GM23248 (cell line): ENCODE measurements at regions not wholly inside any gene's neighbourhood (a gene's known extent, or its start where the extent isn't known, plus 50 kb on each side); places are given as distances from the start of the nearest gene placed in this dataset.
"Not testable (repeated sequence)": the region's sequence is repeated elsewhere in the genome, so short reads cannot be mapped to it uniquely, and the experiment has no call there.

Experiments used
- DNase-seq: peaks from one replicate; pipeline ENCODE4 v3.0.0-alpha.2; 2015
- H2AFZ ChIP-seq: fragments of 200-600 bp; sonication (generic); 2 replicates; pipeline ENCODE4 v1.6.1; 2016; ENCODE audit warnings: antibody characterized with exemption
- H3F3A ChIP-seq: fragments of 200-600 bp; sonication (generic); 2 replicates; pipeline ENCODE4 v1.6.1; 2016; ENCODE audit warnings: mild to moderate bottlenecking, antibody characterized with exemption, mixed run types; ENCODE audit not compliant: insufficient read depth
- H3K27ac ChIP-seq: fragments of 200-600 bp; sonication (generic); 2 replicates; pipeline ENCODE4 v1.5.1; 2016; ENCODE audit warnings: mild to moderate bottlenecking
- H3K27me3 ChIP-seq: fragments of 200-600 bp; sonication (generic); replicated peaks from 2 replicates; pipeline ENCODE4 v1.6.1; 2016; ENCODE audit warnings: mild to moderate bottlenecking; ENCODE audit not compliant: insufficient read depth
- H3K36me3 ChIP-seq: fragments of 200-600 bp; sonication (generic); 2 replicates; pipeline ENCODE4 v1.6.1; 2016; ENCODE audit warnings: low read depth, mild to moderate bottlenecking
- H3K4me1 ChIP-seq: fragments of 200-600 bp; sonication (generic); 2 replicates; pipeline ENCODE4 v1.6.1; 2016; ENCODE audit warnings: mild to moderate bottlenecking; ENCODE audit not compliant: insufficient read depth
- H3K4me2 ChIP-seq: fragments of 200-600 bp; sonication (generic); one replicate; pipeline ENCODE4 v1.6.1; 2016; ENCODE audit warnings: mild to moderate bottlenecking; ENCODE audit not compliant: unreplicated experiment
- H3K4me3 ChIP-seq: fragments of 200-600 bp; sonication (generic); 2 replicates; pipeline ENCODE4 v1.5.1; 2016; ENCODE audit warnings: mild to moderate bottlenecking
- H3K79me2 ChIP-seq: fragments of 200-600 bp; sonication (generic); 2 replicates; pipeline ENCODE4 v1.6.1; 2016; ENCODE audit warnings: mild to moderate bottlenecking; ENCODE audit not compliant: insufficient read depth
- H3K9ac ChIP-seq: fragments of 200-600 bp; sonication (generic); 2 replicates; pipeline ENCODE4 v1.6.1; 2016; ENCODE audit warnings: mild to moderate bottlenecking
- H3K9me2 ChIP-seq: fragments of 200-600 bp; sonication (generic); 2 replicates; pipeline ENCODE4 v1.6.1; 2016; ENCODE audit warnings: mixed run types, mild to moderate bottlenecking, moderate library complexity; ENCODE audit not compliant: insufficient read depth
- H3K9me3 ChIP-seq: fragments of 200-600 bp; sonication (generic); one replicate; pipeline ENCODE4 v1.6.1; 2017; ENCODE audit warnings: low read depth
- H4K20me1 ChIP-seq: fragments of 200-600 bp; sonication (generic); 2 replicates; pipeline ENCODE4 v1.6.0; 2016; ENCODE audit not compliant: insufficient read depth
- EZH2 ChIP-seq: fragments of 200-600 bp; sonication (generic); IDR thresholded peaks from 2 replicates; pipeline ENCODE4 v1.6.1; 2018; ENCODE audit warnings: antibody characterized with exemption, mild to moderate bottlenecking; ENCODE audit not compliant: insufficient read depth, poor library complexity, severe bottlenecking
- EZH2phosphoT487 ChIP-seq: fragments of 200-600 bp; sonication (generic); IDR thresholded peaks from 2 replicates; pipeline ENCODE4 v1.6.1; 2018; ENCODE audit warnings: antibody characterized with exemption, moderate library complexity, mild to moderate bottlenecking, low read depth; ENCODE audit not compliant: insufficient read depth
- WGBS, 2 experiments: methylation state at CpG; one replicate each; pipeline ENCODE4 v1.1.6; 2015 to 2017; ENCODE audit warnings: low lambda C conversion rate in 2 of 2, low coverage in 1 of 2; ENCODE audit errors: missing lambda C conversion rate in 2 of 2; 5-methylcytosine and 5-hydroxymethylcytosine counted together
- in situ Hi-C: fragments of 300-500 bp; cut with MboI; formaldehyde crosslinking; loops from 2 replicates; pipeline ENCODE4 v1.15.0; 2020

DNA sequence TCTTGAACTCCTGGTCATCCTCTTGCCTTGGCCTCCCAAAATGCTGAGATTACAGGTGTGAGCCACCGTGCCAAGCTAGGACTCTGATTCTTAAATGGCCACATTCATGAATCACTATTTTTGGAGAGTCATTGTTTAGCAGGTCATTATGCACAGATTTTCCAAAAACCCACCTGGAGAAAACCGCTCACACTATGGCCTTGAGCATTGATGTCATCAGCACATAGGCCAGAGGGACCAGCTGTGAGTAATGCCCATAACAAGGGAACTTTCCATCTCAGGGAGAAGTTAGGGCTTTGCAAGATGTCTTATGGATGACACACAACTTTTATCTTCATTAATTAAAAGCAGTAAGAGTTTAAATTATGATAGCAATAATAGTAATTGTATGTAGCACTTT, 86.4 kb upstream of the KIF5B start:
- Histone ChIP-seq H3K4me2 (no peak overlapping the region), H3K36me3 (no peaks in the 10 kb centered on the region), H3K9me3 (no peaks in the 10 kb centered on the region), H3K27ac (no peak overlapping the region), H3K4me3 (no peak overlapping the region), H3K9ac (no peak overlapping the region), H3K9me2 (no peaks in the 10 kb centered on the region), H3K4me1 (peaks cover 18% of the 10 kb centered on the region), H3K79me2 (no peaks in the 10 kb centered on the region), H3F3A (peaks cover 19% of the 10 kb centered on the region), H4K20me1 (no peaks in the 10 kb centered on the region), H2AFZ (no peak overlapping the region), H3K27me3 (no peaks in the 10 kb centered on the region)
- TF ChIP-seq EZH2: no peak
- TF ChIP-seq EZH2phosphoT487: no peak
- DNase-seq: peak; percentile 76
- in situ Hi-C loops: no loop called here
- WGBS, 2 experiments: 74 to 85% methylated on average over 2 of the region's 2 CpGs

- H3K4me3 ChIP-seq: no peak overlapping the region
- TF ChIP-seq EZH2 (no peak), EZH2phosphoT487 (no peak)
- H4K20me1 ChIP-seq: no peaks in the 10 kb centered on the region
- 65 to 74% methylated on average over 10 to 12 of the region's 12 CpGs for WGBS, 2 experiments
- H3K79me2 ChIP-seq: no peaks in the 10 kb centered on the region
- H3F3A ChIP-seq: peaks cover 19% of the 10 kb centered on the region
- H3K4me2 ChIP-seq: no peak overlapping the region
- H3K27me3 ChIP-seq: no peaks in the 10 kb centered on the region
- H3K27ac ChIP-seq: no peak overlapping the region
- in situ Hi-C loops: no loop called here
- no peaks in the 10 kb centered on the region for H3K9me2 ChIP-seq
- no peaks in the 10 kb centered on the region for H3K36me3 ChIP-seq
- no peaks in the 10 kb centered on the region for H3K9me3 ChIP-seq
- H3K9ac ChIP-seq: no peak overlapping the region
- H2AFZ ChIP-seq: no peak overlapping the region
- DNase-seq: peak; percentile 34
- H3K4me1 ChIP-seq: peaks cover 18% of the 10 kb centered on the region
These were observed 85.0 kb upstream of the KIF5B start for GRCh38 chr10:32141018-32141807.

DNA sequence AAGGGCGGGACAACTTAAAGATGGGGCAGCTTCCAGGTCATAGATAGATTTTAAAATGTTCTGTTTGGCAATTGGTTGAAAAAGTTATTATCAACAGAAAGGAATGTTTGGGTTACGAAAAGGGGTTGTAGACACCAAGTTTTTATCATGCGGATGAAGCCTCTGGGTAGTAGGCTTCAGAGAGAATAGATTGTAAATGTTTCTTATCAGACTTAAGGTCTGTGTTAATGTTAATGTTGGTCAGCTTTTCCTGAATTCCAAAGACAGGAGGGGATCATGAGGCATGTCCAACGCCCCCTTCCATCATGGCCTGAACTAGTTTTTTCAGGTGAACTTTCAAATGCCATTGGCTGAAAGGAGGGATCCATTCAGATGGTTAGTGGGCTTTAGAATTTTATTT, 84.2 kb upstream of the KIF5B start:
- Histone ChIP-seq H3K79me2 (no peaks in the 10 kb centered on the region), H3K9ac (no peak overlapping the region), H2AFZ (no peak overlapping the region), H3K27me3 (no peaks in the 10 kb centered on the region), H3F3A (peaks cover 19% of the 10 kb centered on the region), H3K36me3 (no peaks in the 10 kb centered on the region), H3K27ac (no peak overlapping the region), H3K9me2 (no peaks in the 10 kb centered on the region), H3K9me3 (no peaks in the 10 kb centered on the region), H3K4me3 (no peak overlapping the region), H3K4me2 (no peak overlapping the region), H4K20me1 (no peaks in the 10 kb centered on the region), H3K4me1 (peaks cover 18% of the 10 kb centered on the region)
- in situ Hi-C loops: no loop called here
- 98 to 99% methylated on average over 4 of the region's 4 CpGs for WGBS, 2 experiments
- DNase-seq: no peak
- no peak for TF ChIP-seq EZH2
- TF ChIP-seq EZH2phosphoT487: no peak

DNA sequence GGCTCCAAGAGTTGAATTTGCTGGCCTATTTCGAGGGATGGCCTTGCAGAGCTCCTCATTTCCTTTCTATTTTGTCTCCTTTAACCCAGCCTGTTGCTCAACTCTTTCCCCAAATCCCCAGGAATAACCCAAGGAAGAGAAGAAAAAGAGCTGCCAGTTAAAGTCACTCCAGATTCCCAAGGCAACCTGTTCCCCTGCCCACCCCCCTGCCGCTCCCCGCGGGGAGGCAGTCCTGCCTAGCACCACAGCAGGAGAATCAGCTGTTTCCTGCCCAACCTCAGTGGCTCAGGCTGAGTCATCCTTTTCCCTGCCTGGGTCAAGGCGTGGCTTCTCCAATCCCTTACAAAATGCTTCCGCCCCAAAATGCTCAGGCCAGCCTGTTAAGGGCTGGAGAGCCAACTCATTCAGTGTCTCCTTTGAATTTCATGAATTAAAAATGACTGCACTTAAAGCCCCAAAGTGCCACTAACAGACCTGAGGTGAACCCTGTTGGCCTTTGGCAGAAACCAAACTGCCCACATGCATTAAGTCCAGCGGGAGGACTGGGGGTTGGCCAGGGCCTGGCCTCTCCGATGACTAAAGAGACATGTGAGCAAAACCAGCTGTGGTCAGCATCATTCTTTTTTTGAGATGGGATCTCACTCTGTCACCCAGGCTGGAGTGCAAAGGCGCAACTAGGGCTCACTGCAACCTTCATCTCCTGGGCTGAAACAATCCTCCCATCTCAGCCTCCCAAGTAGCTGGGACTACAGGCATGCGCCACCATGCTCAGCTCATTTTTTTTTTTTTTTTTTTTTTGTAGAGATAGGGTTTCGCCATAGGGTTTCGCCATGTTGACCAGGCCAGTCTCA, 83.2 kb upstream of the KIF5B start:
- peaks cover 19% of the 10 kb centered on the region for H3F3A ChIP-seq
- H3K36me3 ChIP-seq: no peaks in the 10 kb centered on the region
- H3K27ac ChIP-seq: peak overlapping the region; percentile 84
- DNase-seq: peak; percentile 98
- H3K27me3 ChIP-seq: no peaks in the 10 kb centered on the region
- no peaks in the 10 kb centered on the region for H3K9me3 ChIP-seq
- WGBS, 2 experiments: 28 to 31% methylated on average over 12 of the region's 12 CpGs
- peak overlapping the region; percentile 79 for H2AFZ ChIP-seq
- no peaks in the 10 kb centered on the region for H3K9me2 ChIP-seq
- in situ Hi-C loops: no loop called here
- no peaks in the 10 kb centered on the region for H3K79me2 ChIP-seq
- H3K4me1 ChIP-seq: peaks cover 18% of the 10 kb centered on the region
- H3K4me3 ChIP-seq: peak overlapping the region; percentile 43
- H3K4me2 ChIP-seq: peak overlapping the region; percentile 63
- no peaks in the 10 kb centered on the region for H4K20me1 ChIP-seq
- TF ChIP-seq EZH2phosphoT487 (no peak), EZH2 (no peak)
- peak overlapping the region; percentile 49; the same call in 1 of the 2 replicates for H3K9ac ChIP-seq

- DNase-seq, H3K9ac ChIP-seq: not testable (repeated sequence)
- H3K4me1 ChIP-seq: peaks cover 18% of the 10 kb centered on the region
These were observed 80.7 kb upstream of the KIF5B start for GRCh38 chr10:32136927-32137326.

GRCh38 chr10:32135796-32136195, 79.6 kb upstream of the KIF5B start:
- H3K4me1 ChIP-seq: peaks cover 14% of the 10 kb centered on the region
- H3K9me3 ChIP-seq, H3K4me3 ChIP-seq, H2AFZ ChIP-seq, H3K4me2 ChIP-seq, H3K27me3 ChIP-seq, H3K36me3 ChIP-seq, DNase-seq, H3K79me2 ChIP-seq, H3K9me2 ChIP-seq, H3K27ac ChIP-seq, H3K9ac ChIP-seq, in situ Hi-C loops, H4K20me1 ChIP-seq: not testable (repeated sequence)
- peaks cover 11% of the 10 kb centered on the region for H3F3A ChIP-seq
- WGBS, 2 experiments: 86 to 95% methylated on average over 5 of the region's 5 CpGs

More at GRCh38 chr10:32136927-32137326, 80.7 kb upstream of the KIF5B start:
- H3K9me3 ChIP-seq, H3K27ac ChIP-seq, H3K9me2 ChIP-seq, H3K36me3 ChIP-seq, H3K4me2 ChIP-seq, in situ Hi-C loops, H3K27me3 ChIP-seq, H3K79me2 ChIP-seq, H3K4me3 ChIP-seq, H4K20me1 ChIP-seq, H2AFZ ChIP-seq: not testable (repeated sequence)
- peaks cover 13% of the 10 kb centered on the region for H3F3A ChIP-seq
- 67 to 72% methylated on average over 7 of the region's 7 CpGs for WGBS, 2 experiments
